ENCODE measurements at regions not wholly inside any gene's neighbourhood (a gene's known extent, or its start where the extent isn't known, plus 50 kb on each side); places are given as distances from the start of the nearest gene placed in this dataset.
"Not testable (repeated sequence)": the region's sequence is repeated elsewhere in the genome, so short reads cannot be mapped to it uniquely, and the experiment has no call there.

- no peak for DNase-seq (ENCODE audit: extremely low read depth, low read depth)
- H3K4me3 ChIP-seq (replicated peaks; ENCODE audit: low read depth, low read length), result no peak overlapping the region
- TF ChIP-seq, protein P1, sequence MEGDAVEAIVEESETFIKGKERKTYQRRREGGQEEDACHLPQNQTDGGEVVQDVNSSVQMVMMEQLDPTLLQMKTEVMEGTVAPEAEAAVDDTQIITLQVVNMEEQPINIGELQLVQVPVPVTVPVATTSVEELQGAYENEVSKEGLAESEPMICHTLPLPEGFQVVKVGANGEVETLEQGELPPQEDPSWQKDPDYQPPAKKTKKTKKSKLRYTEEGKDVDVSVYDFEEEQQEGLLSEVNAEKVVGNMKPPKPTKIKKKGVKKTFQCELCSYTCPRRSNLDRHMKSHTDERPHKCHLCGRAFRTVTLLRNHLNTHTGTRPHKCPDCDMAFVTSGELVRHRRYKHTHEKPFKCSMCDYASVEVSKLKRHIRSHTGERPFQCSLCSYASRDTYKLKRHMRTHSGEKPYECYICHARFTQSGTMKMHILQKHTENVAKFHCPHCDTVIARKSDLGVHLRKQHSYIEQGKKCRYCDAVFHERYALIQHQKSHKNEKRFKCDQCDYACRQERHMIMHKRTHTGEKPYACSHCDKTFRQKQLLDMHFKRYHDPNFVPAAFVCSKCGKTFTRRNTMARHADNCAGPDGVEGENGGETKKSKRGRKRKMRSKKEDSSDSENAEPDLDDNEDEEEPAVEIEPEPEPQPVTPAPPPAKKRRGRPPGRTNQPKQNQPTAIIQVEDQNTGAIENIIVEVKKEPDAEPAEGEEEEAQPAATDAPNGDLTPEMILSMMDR (IDR thresholded peaks at IDR 0.05; ENCODE audit: low read depth, low read length, missing control alignments), result no peak
Measured at GRCh38 chr3:115401851-115402501, 221.3 kb upstream of the GAP43 start.

DNA sequence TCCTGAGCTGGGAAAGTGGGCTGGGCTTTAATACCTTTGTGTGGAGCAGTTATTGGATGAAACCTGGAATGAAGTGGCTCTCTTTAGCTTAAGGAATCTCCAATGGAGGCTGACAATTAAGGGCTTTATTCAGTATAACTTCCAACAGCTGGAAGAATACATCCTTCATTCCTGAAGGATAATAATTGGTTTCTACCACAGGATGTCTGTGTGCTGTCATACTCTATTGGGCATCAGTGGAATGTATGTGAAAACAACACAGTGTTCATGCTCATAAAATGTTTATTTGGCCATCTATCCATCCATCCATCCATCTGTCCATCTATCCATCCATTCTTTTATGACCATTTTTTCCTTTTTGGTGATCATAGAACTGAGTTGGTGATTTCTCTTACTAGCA lies 220.7 kb upstream of the GAP43 start:
- TF ChIP-seq, protein P1 (IDR thresholded peaks at IDR 0.05; ENCODE audit: low read depth, low read length, missing control alignments), result no peak
- DNase-seq (ENCODE audit: extremely low read depth, low read depth), result no peak
- H3K4me3 ChIP-seq (replicated peaks; ENCODE audit: low read depth, low read length), result no peak overlapping the region

DNA sequence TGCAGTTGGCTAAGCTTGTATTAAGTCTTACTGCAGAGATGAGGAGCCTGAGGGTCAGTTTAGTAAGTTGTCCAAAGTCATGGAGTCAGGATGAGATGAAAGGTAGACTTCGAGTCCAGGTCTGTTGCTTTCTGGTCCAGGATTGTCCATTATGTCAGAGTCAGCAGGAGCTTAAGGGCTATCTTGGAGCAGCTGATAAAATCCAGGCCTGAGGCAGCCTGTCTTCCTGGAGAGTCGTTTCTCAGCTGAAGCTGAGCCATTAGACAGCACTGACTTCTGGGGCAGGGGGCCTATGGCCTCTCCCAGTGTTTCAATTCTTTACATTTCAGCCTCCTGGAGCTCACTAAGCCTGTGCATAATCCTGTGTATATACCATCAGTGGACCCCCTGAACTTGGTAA lies 219.5 kb upstream of the GAP43 start:
- DNase-seq (ENCODE audit: extremely low read depth, low read depth), result no peak
- TF ChIP-seq, protein P1 (IDR thresholded peaks at IDR 0.05; ENCODE audit: low read depth, low read length, missing control alignments), result no peak
- no peak overlapping the region for H3K4me3 ChIP-seq (replicated peaks; ENCODE audit: low read depth, low read length)

DNA sequence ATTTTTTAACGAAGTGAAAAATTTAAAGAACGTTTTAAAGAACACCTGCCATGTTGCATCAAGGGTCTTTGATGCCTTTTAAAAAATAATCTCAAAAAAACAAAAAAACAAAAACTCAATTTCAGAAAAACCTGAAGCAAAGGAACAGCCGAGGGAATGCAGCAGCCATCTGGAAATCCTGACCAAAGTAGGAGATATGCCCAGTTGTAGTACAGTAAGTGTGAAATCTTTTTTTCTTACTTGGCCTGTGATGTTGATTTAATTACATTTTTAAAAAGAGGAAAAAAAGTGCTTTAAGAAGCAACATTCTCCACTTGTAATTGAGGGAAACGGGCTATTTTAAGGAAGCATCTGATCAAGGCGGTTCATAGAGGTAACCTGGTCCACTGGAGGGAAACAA lies 213.7 kb upstream of the GAP43 start:
- no peak overlapping the region for H3K4me3 ChIP-seq (replicated peaks; ENCODE audit: low read depth, low read length)
- TF ChIP-seq, protein P1 (IDR thresholded peaks at IDR 0.05; ENCODE audit: low read depth, low read length, missing control alignments), result no peak
- DNase-seq (ENCODE audit: extremely low read depth, low read depth), result no peak

DNA sequence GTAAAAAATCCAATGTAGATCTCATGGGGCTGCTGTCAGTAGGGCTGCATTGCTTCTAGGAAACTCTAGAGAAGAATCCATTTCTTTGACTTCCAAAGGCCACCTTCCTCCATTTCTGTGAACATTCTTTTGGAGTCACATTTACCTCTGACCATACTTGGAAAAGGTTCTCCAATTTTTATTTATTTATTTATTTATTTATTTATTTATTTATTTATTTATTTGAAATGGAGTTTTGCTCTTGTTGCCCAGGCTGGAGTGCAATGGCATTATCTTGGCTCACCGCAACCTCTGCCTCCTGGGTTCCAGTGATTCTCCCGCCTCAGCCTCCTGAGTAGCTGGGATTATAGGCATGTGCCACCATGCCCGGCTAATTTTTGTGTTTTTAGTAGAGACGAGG lies 208.7 kb upstream of the GAP43 start:
- not testable (repeated sequence) for H3K4me3 ChIP-seq (replicated peaks; ENCODE audit: low read depth, low read length); DNase-seq (ENCODE audit: extremely low read depth, low read depth)

DNA sequence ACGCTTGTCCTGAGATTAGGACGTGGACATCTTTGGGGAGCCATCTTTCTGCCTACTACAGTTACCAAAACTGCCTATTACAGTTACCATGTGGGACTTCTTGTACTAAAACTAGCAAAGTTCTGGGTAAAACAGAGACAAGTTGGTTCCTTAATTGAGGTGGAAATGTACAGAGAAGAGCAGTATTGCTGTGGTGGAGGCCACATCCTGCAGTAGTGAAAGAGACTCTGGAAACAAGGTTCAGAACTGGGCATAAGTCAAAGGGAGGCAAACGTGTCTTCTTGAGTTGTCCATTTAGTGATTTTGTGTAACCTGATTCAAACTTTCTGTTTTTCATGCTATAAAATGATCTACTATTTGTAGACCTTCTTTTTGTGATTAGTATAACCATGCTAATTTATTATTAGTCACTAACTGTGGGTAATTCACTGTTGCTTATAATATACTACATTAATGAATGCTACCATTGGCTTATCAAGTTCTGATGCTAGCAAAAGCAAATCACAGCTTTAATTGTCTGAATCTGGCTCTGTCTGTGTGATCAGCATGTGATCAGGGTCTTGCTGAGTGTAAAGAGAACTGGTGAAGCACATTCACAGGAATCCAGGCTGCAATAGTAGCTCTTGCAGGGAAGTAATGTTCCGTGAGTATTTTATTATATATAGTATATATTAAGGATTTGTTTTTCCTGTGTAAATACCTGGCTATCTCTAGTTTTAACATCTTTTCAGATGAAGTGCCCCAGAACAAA lies 207.9 kb upstream of the GAP43 start:
- no peak for DNase-seq (ENCODE audit: extremely low read depth, low read depth)
- H3K4me3 ChIP-seq (replicated peaks; ENCODE audit: low read depth, low read length), result no peak overlapping the region
- TF ChIP-seq, protein P1 (IDR thresholded peaks at IDR 0.05; ENCODE audit: low read depth, low read length, missing control alignments), result no peak

DNA sequence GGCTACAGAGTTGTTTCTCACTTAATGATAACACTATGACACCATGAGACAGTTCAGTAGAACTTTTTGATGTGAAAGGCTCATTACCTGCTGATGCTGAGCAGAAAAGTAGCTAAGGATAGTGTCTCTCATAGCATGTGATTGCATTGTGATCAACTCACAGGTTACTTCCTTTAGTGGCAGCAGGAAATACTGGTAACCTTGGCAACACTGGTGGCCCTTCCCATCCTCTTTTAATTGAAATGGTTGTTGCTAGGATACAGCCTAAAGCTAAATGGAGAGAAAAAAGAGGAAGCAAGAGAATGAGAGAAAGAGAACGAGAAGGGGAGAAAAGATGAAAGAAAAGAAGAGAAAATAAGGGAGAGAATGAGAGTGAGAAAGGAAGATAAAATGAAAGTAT lies 204.7 kb upstream of the GAP43 start:
- TF ChIP-seq, protein P1 (IDR thresholded peaks at IDR 0.05; ENCODE audit: low read depth, low read length, missing control alignments), result no peak
- no peak overlapping the region for H3K4me3 ChIP-seq (replicated peaks; ENCODE audit: low read depth, low read length)
- no peak for DNase-seq (ENCODE audit: extremely low read depth, low read depth)
